B cell (primary cell): ENCODE measurements at regions not wholly inside any gene's neighbourhood (a gene's known extent, or its start where the extent isn't known, plus 50 kb on each side); places are given as distances from the start of the nearest gene placed in this dataset.

Source experiments
- ATAC-seq: fragments of 200-7000 bp; cut with Tn5 transposase; one replicate; pipeline ENCODE4 v1.10.0; 2021; ENCODE audit warnings: low read depth, mild to moderate bottlenecking, moderate number of reproducible peaks, moderate library complexity
- CTCF ChIA-PET: fragments of 350-600 bp; sonication (Branson Sonifier 250); formaldehyde crosslinking; loops from one replicate; lab custom pipeline; 2021; ENCODE audit warnings: antibody characterized with exemption, inconsistent platforms; lab: Charles Lee
- POLR2A ChIA-PET: fragments of 350-600 bp; sonication (Branson Sonifier 250); formaldehyde crosslinking; loops from one replicate; lab custom pipeline; 2021; ENCODE audit warnings: antibody characterized with exemption; lab: Charles Lee
- DNase-seq: peaks from one replicate; pipeline ENCODE4 v3.0.0; 2013
- H2AFZ ChIP-seq: 2 replicates; pipeline ENCODE4 v1.6.1; 2012; ENCODE audit warnings: mild to moderate bottlenecking, low read depth, low read length; ENCODE audit not compliant: insufficient read depth, poor library complexity, severe bottlenecking
- H3K27ac ChIP-seq, 2 donors: 1 replicate in 1 of 2; 2 replicates in 1 of 2; pipeline ENCODE4 v1.5.1; 2012 to 2013; ENCODE audit warnings: low read length in 2 of 2, mild to moderate bottlenecking in 2 of 2, moderate library complexity in 1 of 2
- H3K27me3 ChIP-seq, 4 experiments: fragments of 200-600 bp in 1 of 4; sonication (generic) in 1 of 4; replicated peaks in 1 of 4; 1 replicate in 2 of 4; 2 replicates in 2 of 4; pipeline versions ENCODE4 v1.6.1 to v1.7.0; 2013 to 2016; ENCODE audit warnings: low read length in 3 of 4, mild to moderate bottlenecking in 2 of 4, mixed read lengths in 1 of 4, moderate library complexity in 1 of 4; ENCODE audit not compliant: insufficient read depth in 4 of 4, control insufficient read depth in 3 of 4; ENCODE audit errors: control extremely low read depth in 1 of 4
- H3K36me3 ChIP-seq, 2 experiments: replicated peaks in 1 of 2; 1 replicate in 1 of 2; 2 replicates in 1 of 2; pipeline versions ENCODE4 v1.6.1 to v1.7.1; 2013; ENCODE audit warnings: low read length in 1 of 2; ENCODE audit not compliant: insufficient read depth in 2 of 2, control insufficient read depth in 1 of 2; ENCODE audit errors: control extremely low read depth in 1 of 2, extremely low read depth in 1 of 2
- H3K4me1 ChIP-seq, 2 donors: fragments of 200-600 bp in 1 of 2; sonication (generic) in 1 of 2; 1 replicate in 1 of 2; 2 replicates in 1 of 2; pipeline versions ENCODE4 v1.5.1 to v1.6.1; 2013 to 2017; ENCODE audit warnings: low read length in 2 of 2; ENCODE audit not compliant: control insufficient read depth in 2 of 2, insufficient read depth in 2 of 2
- H3K4me2 ChIP-seq: replicated peaks from 2 replicates; pipeline ENCODE3; 2012; ENCODE audit warnings: mild to moderate bottlenecking, low read depth, low read length; ENCODE audit not compliant: poor library complexity, severe bottlenecking
- H3K4me3 ChIP-seq, 5 experiments: fragments of 200-600 bp in 1 of 5; sonication (generic) in 1 of 5; 1 replicate in 3 of 5; 2 replicates in 2 of 5; pipeline versions ENCODE4 v1.5.1 to v1.7.0; 2011 to 2016; ENCODE audit warnings: low read length in 4 of 5, mild to moderate bottlenecking in 4 of 5, low read depth in 2 of 5, control low read depth in 1 of 5, moderate library complexity in 1 of 5; ENCODE audit not compliant: insufficient read depth in 1 of 5; ENCODE audit errors: control extremely low read depth in 1 of 5, extremely low read depth in 1 of 5
- H3K79me2 ChIP-seq: fragments of 200-600 bp; sonication (generic); one replicate; pipeline ENCODE4 v1.6.0; 2016; ENCODE audit warnings: low read length; ENCODE audit not compliant: control insufficient read depth, insufficient read depth
- H3K9ac ChIP-seq: fragments of 200-600 bp; sonication (generic); 2 replicates; pipeline ENCODE4 v1.6.1; 2017; ENCODE audit warnings: mild to moderate bottlenecking, low read length, moderate library complexity
- H3K9me3 ChIP-seq, 3 donors: one replicate each; pipeline versions ENCODE4 v1.6.1 to v1.7.1; 2013; ENCODE audit warnings: low read length in 2 of 3; ENCODE audit not compliant: control insufficient read depth in 2 of 3, insufficient read depth in 1 of 3; ENCODE audit errors: control extremely low read depth in 1 of 3
- H4K20me1 ChIP-seq: 2 replicates; pipeline ENCODE4 v1.6.0; 2012; ENCODE audit warnings: mild to moderate bottlenecking, low read length; ENCODE audit not compliant: insufficient read depth, control insufficient read depth, poor library complexity, severe bottlenecking
- H3K27ac Mint-ChIP-seq: one replicate; pipeline ENCODE4 v1.8.0; 2021; ENCODE audit warnings: mixed read lengths
- H3K27me3 Mint-ChIP-seq: one replicate; pipeline ENCODE4 v1.8.0; 2021; ENCODE audit warnings: mixed read lengths
- H3K4me1 Mint-ChIP-seq: one replicate; pipeline ENCODE4 v1.8.0; 2021; ENCODE audit warnings: mixed read lengths
- H3K4me3 Mint-ChIP-seq: one replicate; pipeline ENCODE4 v1.8.0; 2021; ENCODE audit warnings: mixed read lengths
- H3K9me3 Mint-ChIP-seq: one replicate; pipeline ENCODE4 v1.8.0; 2022; ENCODE audit warnings: mixed read lengths; ENCODE audit not compliant: insufficient read depth
- CTCF ChIP-seq: fragments of 200-600 bp; IDR thresholded peaks from one replicate; pipeline ENCODE4 v1.8.0; 2022; ENCODE audit warnings: antibody characterized with exemption, mild to moderate bottlenecking
- EZH2 ChIP-seq: IDR thresholded peaks from 2 replicates; pipeline ENCODE4 v1.6.1; 2012; ENCODE audit warnings: borderline replicate concordance, low read depth, mild to moderate bottlenecking, moderate library complexity, low read length; ENCODE audit not compliant: insufficient read depth, poor library complexity, severe bottlenecking
- WGBS: methylation state at CpG from one replicate; pipeline ENCODE4 v1.1.5; 2013; ENCODE audit warnings: missing lambda C conversion rate; ENCODE audit not compliant: insufficient coverage; 5-methylcytosine and 5-hydroxymethylcytosine counted together
- intact Hi-C: fragments of 100-400 bp; cut with micrococcal nuclease; formaldehyde crosslinking; loops from one replicate; pipeline ENCODE4 v1.10.0; 2022

- Histone ChIP-seq H3K79me2 (no peaks in the 10 kb centered on the region), H3K9me3 (no peaks in the 10 kb centered on the region), H3K27ac (no peak overlapping the region), H3K4me3 (no peak overlapping the region), H2AFZ (no peak overlapping the region), H3K9ac (no peak overlapping the region), H4K20me1 (no peaks in the 10 kb centered on the region), H3K27me3 (no peaks in the 10 kb centered on the region), H3K36me3 (no peaks in the 10 kb centered on the region), H3K4me1 (no peaks in the 10 kb centered on the region), H3K4me2 (no peak overlapping the region)
- intact Hi-C loops, result no loop called here
- ChIA-PET POLR2A (no interaction called here), CTCF (no interaction called here)
- TF ChIP-seq CTCF (no peak), EZH2 (no peak)
- ATAC-seq (no peak), DNase-seq (no peak)
- no peaks in the 10 kb centered on the region for H3K27me3 Mint-ChIP-seq
- H3K27ac Mint-ChIP-seq, result no peak overlapping the region
- no peaks in the 10 kb centered on the region for H3K4me1 Mint-ChIP-seq
- H3K9me3 Mint-ChIP-seq, result peaks cover 4% of the 10 kb centered on the region
- no peak overlapping the region for H3K4me3 Mint-ChIP-seq
- no CpG with 5 or more reads among the region's 3 CpGs for WGBS
These were observed 265.3 kb upstream of the ANO5 start for GRCh38 chr11:21927628-21928027.

- ATAC-seq, result no peak
- no peak overlapping the region for H3K27ac Mint-ChIP-seq
- H4K20me1 ChIP-seq, result no peaks in the 10 kb centered on the region
- no peak for DNase-seq
- H3K79me2 ChIP-seq, result no peaks in the 10 kb centered on the region
- no peak overlapping the region for H3K4me3 ChIP-seq
- no peaks in the 10 kb centered on the region for H3K27me3 Mint-ChIP-seq
- H3K9me3 ChIP-seq, result no peaks in the 10 kb centered on the region
- no CpG with 5 or more reads among the region's 2 CpGs for WGBS
- intact Hi-C loops, result no loop called here
- H3K9me3 Mint-ChIP-seq, result peaks cover 4% of the 10 kb centered on the region
- H3K4me1 Mint-ChIP-seq, result no peaks in the 10 kb centered on the region
- H3K27ac ChIP-seq, result no peak overlapping the region
- H3K4me3 Mint-ChIP-seq, result no peak overlapping the region
- no peak overlapping the region for H2AFZ ChIP-seq
- CTCF ChIA-PET, result no interaction called here
- no peaks in the 10 kb centered on the region for H3K27me3 ChIP-seq
- H3K4me1 ChIP-seq, result no peaks in the 10 kb centered on the region
- no peak overlapping the region for H3K4me2 ChIP-seq
- TF ChIP-seq EZH2 (no peak), CTCF (no peak)
- no peak overlapping the region for H3K9ac ChIP-seq
- no peaks in the 10 kb centered on the region for H3K36me3 ChIP-seq
- POLR2A ChIA-PET, result no interaction called here
These were observed 264.0 kb upstream of the ANO5 start for GRCh38 chr11:21928847-21929246.
